Gastroesophageal sphincter (tissue), 3 donors: ENCODE measurements at regions not wholly inside any gene's neighbourhood (a gene's known extent, or its start where the extent isn't known, plus 50 kb on each side); places are given as distances from the start of the nearest gene placed in this dataset.

Source experiments
- CTCF ChIP-seq, 4 experiments: fragments of 200-600 bp in 2 of 4; fragments of 450-650 bp in 2 of 4; sonication (generic) in 1 of 4; IDR thresholded peaks; one replicate each; pipeline ENCODE4 v1.5.1; 2017 to 2019; ENCODE audit warnings: antibody characterized with exemption in 4 of 4, mild to moderate bottlenecking in 2 of 4, moderate library complexity in 2 of 4
- POLR2A ChIP-seq, 2 donors: fragments of 450-650 bp; IDR thresholded peaks; one replicate each; pipeline ENCODE4 v1.6.1; 2017; ENCODE audit warnings: antibody characterized with exemption in 2 of 2, mild to moderate bottlenecking in 2 of 2, moderate library complexity in 1 of 2

GRCh38 chr1:91604632-91605031 is 104.0 kb downstream of the CDC7 start:
- TF ChIP-seq CTCF (IDR thresholded peaks at IDR 0.05), result no peak
- TF ChIP-seq POLR2A (IDR thresholded peaks at IDR 0.05), result no peak
